Hematopoietic multipotent progenitor cell (in vitro differentiated cells): ENCODE measurements at regions not wholly inside any gene's neighbourhood (a gene's known extent, or its start where the extent isn't known, plus 50 kb on each side); places are given as distances from the start of the nearest gene placed in this dataset.
A peak's percentile ranks its signal among the peaks of the same experiment; 100 is the strongest.

Experiments
- DNase-seq, 3 donors: peaks; one replicate each; pipeline ENCODE4 v3.0.0-alpha.2; 2011 to 2015; ENCODE audit warnings: low read depth in 2 of 3, low spot score in 2 of 3

DNA sequence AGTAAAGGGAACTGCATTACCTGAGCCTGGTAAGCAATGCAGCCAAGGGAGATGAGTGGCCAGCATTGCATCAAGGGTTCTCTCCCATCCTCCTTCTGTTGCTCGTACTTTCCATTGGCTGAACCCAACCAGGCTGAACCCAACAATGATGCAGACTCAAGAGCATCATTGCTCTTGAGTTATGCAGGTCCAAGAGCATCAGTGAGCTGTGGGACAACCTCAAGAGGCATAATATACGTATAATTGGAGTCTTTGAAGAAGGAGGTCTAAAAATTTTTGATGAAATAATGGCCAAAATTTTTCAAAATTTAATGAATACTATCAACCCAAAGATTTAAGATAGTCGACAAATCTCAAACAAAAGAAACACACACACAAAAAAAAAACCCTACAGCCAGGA is 213.0 kb downstream of the RNF152 start:
- no peak for DNase-seq

DNA sequence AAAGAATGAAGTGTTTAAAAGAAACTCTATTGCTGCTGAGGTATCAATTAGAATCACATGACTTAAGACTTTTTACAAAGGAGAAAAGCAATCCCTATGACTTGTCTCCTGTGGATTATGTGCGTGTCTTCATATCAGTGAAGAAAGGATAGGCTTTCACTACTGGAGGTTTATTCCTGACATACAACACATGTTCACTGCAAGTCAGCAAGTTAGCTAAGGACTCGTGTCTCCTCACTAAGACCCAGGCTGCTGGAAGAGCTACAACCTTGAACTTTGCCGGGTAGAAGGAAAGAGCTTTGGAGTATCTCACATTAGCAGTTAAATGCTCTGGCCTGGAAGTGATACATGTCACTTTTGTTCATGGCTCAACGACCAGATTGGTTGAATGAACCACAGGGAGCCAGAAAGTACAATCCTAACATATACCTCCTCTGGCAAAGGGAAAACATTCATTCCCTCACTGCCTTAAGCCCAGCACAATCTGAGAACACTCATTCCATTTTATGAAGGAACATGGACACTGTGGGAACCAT is 215.3 kb downstream of the RNF152 start:
- no peak for DNase-seq

DNA sequence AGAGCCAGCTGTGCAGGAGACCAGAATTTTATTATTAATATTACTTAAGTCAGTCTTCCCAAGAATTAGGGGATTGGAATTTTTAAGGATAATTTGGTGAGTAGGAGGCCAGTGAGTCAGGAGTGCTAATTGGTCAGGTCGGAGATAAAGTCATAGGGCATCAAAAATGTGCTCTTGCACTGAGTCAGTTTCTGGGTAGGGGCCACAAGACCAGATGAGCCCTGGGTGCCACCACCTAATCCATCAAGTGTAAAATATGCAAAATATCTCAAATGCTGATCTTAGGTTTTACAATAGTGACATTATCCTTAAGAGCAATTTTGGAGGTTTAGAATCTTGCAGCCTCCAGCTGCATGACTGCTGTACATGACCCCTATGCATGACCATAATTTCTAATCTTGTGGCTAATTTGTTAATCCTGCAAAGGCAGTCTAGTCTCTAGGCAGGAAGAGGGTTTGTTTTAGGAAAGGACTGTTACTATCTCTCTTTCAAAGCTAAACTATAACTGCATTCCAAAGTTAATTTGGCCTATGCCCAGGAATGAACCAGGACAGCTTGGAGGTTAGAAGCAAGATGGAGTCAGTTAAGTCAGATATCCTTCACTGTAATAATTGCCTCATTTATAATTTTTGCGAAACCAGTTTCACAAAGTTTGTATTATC is 215.9 kb downstream of the RNF152 start:
- DNase-seq = no peak

DNA sequence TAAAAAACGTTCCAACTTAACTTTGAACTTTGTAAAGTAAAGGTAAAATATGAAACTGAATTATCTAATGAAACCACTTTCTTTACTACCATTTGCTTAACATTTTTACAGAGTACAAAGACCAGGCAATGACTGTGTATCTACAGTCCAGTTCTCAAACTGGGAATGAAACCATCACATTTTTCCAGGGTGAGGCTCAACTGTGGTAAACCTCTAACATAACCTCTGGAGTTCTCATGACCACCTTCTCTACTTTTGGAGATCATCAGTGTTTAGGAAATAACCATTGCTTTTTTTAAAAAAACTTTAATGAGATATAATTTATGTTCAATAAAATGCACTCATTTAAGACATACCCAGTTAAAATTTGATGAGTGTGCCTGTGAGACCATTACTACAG is 223.5 kb downstream of the RNF152 start:
- DNase-seq = no peak

DNA sequence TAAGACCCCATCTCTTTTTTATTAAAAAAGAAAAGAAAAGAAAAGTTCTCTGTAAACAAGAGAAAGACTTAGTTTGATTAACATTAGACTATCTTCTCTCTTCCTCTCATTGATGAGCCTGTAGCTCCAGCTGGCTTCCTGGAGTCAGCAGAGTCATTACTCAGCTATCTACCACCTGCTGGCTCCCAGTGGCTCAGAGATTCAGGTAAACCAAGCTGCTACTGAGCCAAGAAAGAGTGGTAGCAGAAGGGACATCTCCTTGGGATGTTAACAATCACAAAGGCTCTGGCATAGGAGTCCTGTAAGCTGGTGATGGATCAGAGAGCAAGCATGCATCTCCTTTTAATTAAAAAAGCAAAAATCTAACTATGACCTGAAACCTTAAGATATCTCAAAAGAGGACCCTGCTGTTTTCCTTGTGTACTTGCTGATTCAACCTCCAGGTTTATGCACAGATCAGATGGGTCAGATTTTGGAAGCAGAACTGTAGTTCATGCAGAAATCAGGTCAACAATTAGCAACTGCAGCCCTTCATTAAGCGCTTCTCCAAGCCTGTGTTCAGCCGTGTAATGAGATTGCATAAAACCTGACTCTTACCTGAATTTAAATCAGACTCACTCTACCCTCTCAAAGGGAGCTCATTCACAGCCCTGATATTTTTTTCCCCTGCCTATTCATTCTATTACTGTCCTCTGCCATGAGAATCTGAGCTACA is 225.8 kb downstream of the RNF152 start:
- DNase-seq = no peak

DNA sequence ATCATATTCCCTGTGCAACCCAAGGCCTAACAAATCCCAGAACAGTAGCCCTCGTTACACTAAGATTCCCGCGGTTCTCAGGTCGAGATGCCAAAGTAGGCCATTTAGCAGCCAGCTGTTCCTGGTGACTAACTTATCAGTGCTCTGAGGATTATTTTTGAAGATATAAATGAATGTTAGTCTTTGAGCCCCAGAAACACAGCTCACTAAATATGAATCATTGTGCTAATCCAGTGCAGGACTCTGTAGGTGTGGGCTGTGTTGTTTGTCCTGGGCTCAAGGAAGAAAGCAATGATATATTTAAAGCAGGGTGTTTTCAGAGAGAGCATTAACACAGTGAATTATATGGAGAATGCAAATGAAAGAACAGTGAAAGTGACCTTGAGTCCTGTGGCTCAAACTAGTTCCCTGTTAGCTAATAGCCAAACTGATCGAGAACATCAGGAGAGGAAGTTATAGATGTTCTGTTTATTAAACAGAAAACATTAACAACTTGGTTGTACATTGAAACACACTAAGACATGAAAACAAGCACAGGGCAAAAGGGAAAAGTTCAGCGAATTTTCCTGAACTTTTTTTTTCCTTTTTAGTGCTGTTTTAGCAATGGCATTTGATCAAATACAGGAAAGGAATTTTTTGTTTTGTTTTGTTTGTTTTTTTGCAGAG is 228.3 kb downstream of the RNF152 start:
- no peak for DNase-seq

DNA sequence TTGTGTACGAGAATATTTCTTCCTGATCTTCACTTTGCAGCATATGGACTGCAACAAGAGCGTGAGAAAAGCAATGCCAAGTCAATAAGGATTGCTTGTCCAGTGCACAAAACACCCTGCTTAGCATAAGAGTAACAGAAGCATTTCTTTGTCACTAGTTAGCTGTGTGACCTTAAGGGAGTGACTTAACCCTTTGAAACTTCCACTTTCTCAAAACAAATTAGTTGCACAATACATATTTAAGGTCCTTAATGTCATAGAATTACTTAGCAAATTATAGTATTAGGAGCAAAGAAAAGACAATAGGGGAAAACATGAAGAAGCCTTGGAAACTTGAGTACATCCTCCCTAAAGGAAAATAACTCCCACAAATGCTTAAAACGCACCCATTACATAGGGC is 230.1 kb downstream of the RNF152 start:
- DNase-seq = no peak

DNA sequence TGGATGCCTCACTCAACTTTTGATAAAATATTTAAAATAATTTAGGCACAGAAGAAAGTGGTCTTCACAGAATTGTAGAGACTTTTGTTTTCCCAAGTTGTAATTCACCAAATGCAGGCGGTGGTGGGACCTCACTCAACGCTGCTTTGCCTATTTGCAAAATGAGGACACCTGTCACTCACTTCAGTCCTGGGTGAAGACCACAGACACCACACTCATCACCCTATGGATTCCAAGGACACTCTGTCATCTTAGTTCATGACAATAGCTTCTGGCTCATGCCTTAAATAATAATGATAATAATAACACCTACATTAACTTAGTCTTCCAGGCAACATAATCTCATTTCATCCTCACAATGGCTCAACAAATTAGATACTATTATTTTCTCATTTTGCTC is 234.4 kb downstream of the RNF152 start:
- no peak for DNase-seq

DNA sequence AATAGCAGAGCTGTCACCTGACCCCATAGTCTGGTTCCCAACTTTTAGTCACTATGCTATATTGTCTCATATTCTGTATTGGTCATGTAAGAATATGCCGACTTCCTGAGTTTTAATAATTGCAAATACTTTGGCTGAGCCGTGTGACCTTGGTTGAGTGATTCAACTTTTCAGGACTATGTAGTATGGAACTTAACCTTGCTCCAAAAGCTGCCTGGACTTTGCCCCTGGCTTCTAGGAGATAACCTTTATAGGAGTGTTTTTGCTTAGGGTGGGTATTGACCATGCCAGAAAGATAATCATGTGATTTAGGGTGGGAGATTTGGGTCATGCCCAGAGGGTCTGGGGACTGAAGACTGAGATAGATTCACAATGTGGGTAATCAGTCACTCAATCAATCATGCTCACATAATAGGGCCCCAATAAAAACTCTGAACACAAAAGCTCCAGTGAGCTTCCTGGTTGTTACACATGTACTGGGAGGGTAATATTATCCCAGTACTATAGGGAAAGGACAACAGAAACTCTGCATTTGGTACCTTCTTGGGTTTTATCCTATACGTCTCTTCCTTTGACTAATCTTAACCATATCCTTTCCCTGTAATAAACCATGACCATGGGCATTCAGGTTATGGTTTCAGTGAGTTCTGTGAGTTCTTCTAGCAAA is 235.6 kb downstream of the RNF152 start:
- DNase-seq = no peak

DNA sequence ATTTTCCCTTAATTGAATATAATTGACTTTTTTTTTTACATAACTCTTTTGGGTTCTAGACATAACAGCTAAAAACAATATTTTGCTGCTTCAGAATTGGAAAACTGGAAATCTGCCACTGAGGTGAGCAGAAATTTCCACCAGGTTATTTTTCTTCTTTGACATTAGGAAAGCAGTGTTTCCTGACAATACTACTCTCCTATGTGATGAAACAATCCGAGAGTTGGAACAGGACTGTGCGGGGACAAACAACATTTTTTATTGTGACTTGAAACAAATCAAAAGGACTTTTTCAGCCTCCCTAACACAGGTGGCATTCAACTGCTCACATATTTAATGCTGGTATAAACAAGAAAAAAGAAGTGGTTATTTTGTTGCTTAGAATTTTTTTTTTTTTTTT is 237.2 kb downstream of the RNF152 start:
- DNase-seq = no peak

DNA sequence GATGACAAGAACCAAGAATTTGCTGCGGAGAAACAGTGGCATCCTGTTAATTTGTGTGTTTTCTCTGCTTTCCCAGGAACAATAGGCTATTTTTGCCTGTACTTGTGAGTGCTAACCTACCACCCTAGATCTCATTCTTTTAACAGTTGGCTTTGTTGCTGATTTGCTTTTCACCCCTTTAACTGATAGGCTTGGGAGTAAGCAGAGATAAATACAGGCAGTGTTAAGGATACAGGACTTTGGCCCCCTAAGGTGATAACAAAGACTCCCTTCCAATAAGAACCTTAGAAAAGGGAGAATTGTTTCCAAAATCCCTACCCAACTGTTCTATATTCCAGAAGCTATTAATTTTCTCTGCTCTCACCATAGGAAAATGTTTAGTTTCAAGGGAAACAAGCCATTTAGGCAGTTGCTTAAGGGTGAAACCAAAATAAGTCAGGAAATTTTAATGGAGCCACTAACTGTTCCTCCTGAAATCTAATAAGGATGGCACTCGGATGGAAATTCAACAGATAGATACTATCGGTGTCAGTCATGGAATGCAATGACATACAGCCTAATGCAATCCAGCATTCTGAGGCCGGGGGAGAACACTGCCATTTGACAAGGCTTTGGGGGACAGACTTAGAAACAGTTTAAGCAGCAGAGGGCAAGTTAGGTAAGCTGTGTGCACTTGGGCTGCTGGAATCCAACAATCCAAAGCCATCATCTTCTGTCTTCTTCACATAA is 238.8 kb downstream of the RNF152 start:
- DNase-seq = no peak

DNA sequence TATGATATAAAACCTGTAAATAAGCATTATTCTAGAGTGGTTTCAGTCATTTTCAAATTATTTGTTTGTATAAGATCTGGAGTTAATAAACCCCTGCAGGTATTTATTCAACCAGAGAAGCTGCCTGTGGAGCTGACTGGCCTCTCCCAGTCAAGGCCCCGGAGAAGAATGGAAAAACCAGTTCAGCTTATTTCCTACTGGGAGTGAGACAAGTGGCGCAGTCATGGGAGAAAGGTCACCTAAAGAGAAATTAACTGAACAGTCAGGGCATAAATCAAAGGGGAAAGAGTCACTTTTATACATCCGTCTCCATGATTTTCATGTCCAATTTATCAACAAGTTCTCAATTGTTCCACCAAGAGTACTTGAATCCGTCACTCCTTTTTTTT is 240.9 kb downstream of the RNF152 start:
- no peak for DNase-seq

DNA sequence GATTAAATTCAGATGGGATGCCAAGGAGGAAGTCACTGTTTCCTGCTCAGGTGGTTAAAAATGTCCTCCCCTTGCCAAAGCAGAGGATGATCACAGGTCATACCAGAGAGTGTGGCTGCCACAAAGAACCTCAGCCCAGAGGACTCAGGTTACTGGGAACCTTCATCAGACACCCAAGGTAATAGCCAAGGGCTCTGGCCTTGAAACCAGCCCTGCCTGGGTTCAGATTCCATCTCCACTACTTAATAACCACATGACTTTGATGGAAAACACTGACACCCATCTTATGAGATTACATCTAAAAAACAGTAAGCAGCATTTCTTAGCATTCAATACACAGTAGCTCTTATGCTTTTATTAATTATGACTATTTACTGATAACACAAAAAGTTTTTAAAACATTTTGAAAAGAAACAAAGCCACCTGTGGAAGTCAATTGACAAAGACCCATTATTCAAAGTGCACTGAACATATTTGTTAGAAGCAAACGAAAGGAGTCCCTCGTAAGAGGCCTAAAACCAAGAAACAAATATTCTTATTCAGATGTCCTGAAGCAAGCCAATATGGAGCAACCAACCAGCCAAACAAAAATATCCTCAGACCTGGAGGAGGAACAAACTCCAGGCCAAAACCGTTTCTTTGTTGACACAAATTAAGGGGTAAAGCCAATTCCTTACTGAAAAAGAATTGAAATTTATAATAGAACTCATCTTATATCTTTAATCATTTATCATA is 241.5 kb downstream of the RNF152 start:
- no peak for DNase-seq

DNA sequence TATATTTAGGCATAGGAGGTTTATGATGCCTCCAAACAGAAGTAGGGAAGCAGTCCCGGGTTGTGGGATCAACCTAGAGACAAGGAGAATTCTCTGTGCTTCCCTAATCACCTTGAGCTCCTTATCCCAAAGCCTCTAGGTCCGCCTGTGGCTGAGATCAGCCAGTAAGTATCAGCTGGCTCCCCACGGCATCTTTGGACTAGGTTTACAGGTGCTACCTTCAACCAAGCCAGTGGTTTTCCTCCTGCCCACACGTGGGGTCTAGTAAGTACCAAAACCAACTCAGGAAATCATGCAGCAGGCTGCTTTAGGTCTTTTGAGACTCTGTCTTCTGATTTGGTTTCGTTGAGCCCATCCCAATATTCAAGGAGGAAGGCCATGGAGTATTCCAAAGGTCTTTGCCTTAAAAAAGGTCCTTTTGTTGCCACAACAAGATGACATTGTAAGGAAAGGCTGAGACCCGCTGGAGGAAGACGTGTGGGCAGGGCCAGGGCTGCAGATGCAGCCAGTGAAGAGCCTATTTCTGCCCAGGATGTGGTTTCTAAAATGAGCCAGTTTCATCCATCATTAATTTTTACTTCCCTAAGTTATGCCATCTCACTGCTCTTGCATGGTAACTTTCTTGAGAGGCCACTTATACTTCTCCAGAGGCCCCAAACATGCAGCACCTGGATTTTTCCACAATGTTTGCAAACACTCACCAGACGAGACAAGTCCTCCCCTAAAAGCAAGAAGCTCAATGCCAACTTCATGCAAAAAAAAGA is 248.7 kb downstream of the RNF152 start:
- peak in 2 of 3 donors; percentile 3 to 26 for DNase-seq

DNA sequence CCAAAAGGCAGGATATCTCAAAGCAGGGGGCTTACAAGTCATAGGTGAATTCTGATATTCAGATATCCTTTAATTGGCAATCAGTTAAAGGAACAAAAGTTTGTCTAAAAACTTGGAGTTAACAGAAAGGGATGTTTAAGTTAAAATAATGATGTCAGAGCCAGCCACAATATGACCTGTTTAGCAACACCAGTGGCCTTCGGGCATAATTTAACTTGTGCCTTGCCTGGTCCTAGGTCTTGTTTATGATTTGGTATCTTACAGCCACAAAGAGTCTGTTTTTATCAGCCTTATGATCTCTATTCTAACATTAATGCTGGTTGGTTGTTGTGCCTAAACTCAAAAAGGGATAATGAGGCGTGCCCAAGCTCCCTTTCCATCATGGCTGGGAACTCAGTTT is 252.9 kb downstream of the RNF152 start:
- no peak for DNase-seq

DNA sequence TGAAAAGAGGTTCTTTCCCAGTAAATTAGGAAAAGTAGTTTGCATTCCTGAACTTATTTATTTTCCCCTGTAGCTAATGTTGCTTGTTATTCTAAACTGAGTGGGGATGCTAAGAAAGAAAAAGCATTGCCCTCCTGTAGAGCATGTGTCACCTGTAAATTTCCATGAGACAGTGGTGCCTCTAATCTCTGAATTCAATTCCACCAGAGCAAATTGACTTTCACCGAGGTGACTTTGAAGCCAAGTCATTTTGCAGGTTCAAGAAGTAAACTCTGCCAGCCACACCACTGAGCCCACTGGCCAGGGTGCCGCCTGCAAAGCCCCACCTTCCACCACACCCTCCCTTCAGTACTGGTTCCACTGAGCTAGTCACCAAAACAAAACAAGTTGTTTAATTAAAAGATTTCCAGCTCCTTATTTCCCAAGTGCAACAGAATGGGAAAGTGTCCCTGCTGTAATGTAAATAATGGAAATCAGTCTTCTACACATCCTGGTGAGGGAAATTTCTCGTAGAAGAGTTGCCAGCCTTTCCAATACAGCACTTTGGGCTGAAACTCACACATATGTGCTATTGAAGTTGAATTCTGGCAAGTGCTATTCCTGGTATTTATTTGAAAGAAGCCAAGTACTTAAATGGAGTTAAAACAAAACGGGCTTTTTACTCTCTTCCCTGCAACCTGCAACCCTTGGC is 254.8 kb downstream of the RNF152 start:
- DNase-seq = no peak

DNA sequence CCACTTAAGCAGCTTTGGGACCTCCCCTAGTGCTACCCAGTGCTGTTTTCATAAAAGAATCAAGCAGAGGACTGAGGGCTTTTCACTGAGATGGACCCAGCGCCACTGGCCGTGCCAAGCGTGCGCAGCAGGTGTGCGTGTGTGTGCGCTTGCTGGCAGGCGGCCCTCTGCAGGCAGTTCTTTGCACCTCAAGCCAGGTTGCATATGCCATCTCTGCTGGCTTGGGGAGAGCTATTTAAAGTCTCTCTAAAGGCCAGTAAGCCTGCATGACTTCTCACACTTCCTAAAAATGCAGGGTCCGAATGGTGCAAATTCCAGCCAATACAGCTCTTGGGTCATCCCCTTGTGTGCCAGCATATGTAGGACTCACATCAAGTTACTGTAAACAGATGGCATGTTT is 255.5 kb downstream of the RNF152 start:
- DNase-seq = no peak

DNA sequence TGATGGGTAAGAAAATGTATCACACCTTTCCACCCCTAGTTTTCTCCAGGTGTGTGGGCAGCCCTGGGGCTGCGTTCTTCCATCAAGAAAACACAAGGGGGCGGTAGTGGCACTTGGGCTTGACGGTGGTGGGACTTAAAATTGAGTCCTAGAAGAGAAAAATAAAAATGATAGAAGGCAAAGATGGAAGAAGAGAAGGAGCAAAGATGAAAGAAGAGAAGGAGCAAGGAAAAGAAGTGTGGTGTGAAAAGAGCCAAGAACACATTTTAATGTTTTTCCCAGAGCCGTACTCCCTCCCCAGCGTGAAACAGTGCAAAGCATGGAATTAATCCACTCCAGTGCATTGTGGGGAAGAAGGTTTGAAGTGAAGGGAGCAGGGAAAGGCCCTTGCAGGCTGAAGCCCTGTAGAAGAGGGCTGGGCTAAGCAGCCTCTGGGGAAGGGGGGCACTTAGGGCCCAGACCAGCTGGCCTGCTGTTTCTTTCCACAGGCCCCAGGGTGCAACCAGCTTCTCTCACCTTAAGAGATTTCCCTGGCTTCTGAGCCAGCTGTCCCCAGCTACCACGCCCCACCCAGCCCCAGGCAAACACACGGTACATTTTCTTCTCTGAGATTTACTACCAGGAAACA is 256.8 kb downstream of the RNF152 start:
- DNase-seq = peak; percentile 4 to 66 (median 36)
